PC-9 (cell line): ENCODE measurements at regions not wholly inside any gene's neighbourhood (a gene's known extent, or its start where the extent isn't known, plus 50 kb on each side); places are given as distances from the start of the nearest gene placed in this dataset.

ENCODE experiments used
- EZH2 ChIP-seq: fragments of 200-600 bp; sonication (generic); IDR thresholded peaks from 2 replicates; pipeline ENCODE4 v1.8.0; 2017; ENCODE audit warnings: antibody characterized with exemption, low read depth
- TF ChIP-seq, protein P1 (sequence below): fragments of 200-600 bp; sonication (generic); conservative IDR thresholded peaks from 2 replicates; pipeline ENCODE4 v1.6.1; 2017; ENCODE audit warnings: mixed run types, antibody characterized with exemption, mild to moderate bottlenecking, moderate library complexity

DNA sequence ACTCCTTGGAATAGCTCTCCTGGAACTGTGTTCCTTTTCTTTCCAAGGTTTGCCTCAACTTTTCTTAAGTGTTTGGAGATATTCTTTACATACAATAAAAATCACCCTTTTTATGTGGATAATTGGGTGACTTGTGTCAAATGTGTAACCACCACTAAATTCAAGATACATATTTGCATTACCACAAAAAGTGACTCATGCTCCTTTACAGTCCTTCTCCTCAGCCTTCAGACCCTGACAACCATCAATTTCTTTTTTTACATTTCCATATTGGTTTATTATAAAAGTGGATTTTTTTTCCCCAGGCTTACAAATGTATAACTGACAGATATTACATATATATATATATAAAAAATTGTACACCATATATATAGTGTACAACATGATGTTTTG, 372.0 kb upstream of the KCNN2 start:
- TF ChIP-seq, protein P1, sequence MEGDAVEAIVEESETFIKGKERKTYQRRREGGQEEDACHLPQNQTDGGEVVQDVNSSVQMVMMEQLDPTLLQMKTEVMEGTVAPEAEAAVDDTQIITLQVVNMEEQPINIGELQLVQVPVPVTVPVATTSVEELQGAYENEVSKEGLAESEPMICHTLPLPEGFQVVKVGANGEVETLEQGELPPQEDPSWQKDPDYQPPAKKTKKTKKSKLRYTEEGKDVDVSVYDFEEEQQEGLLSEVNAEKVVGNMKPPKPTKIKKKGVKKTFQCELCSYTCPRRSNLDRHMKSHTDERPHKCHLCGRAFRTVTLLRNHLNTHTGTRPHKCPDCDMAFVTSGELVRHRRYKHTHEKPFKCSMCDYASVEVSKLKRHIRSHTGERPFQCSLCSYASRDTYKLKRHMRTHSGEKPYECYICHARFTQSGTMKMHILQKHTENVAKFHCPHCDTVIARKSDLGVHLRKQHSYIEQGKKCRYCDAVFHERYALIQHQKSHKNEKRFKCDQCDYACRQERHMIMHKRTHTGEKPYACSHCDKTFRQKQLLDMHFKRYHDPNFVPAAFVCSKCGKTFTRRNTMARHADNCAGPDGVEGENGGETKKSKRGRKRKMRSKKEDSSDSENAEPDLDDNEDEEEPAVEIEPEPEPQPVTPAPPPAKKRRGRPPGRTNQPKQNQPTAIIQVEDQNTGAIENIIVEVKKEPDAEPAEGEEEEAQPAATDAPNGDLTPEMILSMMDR: no peak
- TF ChIP-seq EZH2: no peak
